SK-N-SH (cell line): ENCODE measurements at regions not wholly inside any gene's neighbourhood (a gene's known extent, or its start where the extent isn't known, plus 50 kb on each side); places are given as distances from the start of the nearest gene placed in this dataset.
A peak's percentile ranks its signal among the peaks of the same experiment; 100 is the strongest.

Source experiments
- CTCF ChIA-PET: fragments of 300-600, 350-600 bp; formaldehyde crosslinking; extraction: SDS; loops from one replicate; lab custom pipeline; 2021; lab: Yijun Ruan, JAX
- POLR2A ChIA-PET: fragments of 350-600 bp; sonication (Branson Sonifier 250); formaldehyde crosslinking; extraction: SDS; loops from one replicate; lab custom pipeline; 2020; ENCODE audit warnings: antibody characterized with exemption, inconsistent platforms; lab: Yijun Ruan, JAX
- DNase-seq: peaks from one replicate; pipeline ENCODE4 v3.0.0; 2012
- H2AFZ ChIP-seq: fragments of 200-600 bp; sonication (generic); 2 replicates; pipeline ENCODE4 v1.8.1; 2016; ENCODE audit warnings: antibody characterized with exemption, mild to moderate bottlenecking, low read depth
- H3F3A ChIP-seq: fragments of 200-600 bp; sonication (generic); replicated peaks from 2 replicates; pipeline ENCODE3; 2016; ENCODE audit warnings: antibody characterized with exemption, mild to moderate bottlenecking; ENCODE audit not compliant: insufficient read depth
- H3K27ac ChIP-seq, 2 experiments: fragments of 200-500 bp in 1 of 2; fragments of 200-600 bp in 1 of 2; sonication (Bioruptor generic) in 1 of 2; sonication (generic), shearing (Covaris generic) in 1 of 2; 2 replicates each; pipeline versions ENCODE4 v1.5.1 to v1.6.1; 2014 to 2016; ENCODE audit warnings: low read depth in 2 of 2, inconsistent platforms in 1 of 2, low read length in 1 of 2, mild to moderate bottlenecking in 1 of 2, mixed read lengths in 1 of 2
- H3K27me3 ChIP-seq: fragments of 200-600 bp; sonication (generic), shearing (Covaris generic); 2 replicates; pipeline ENCODE4 v1.6.1; 2016; ENCODE audit warnings: mixed run types; ENCODE audit not compliant: insufficient read depth
- H3K36me3 ChIP-seq, 2 experiments: fragments of 200-500 bp in 1 of 2; fragments of 200-600 bp in 1 of 2; sonication (Bioruptor generic) in 1 of 2; sonication (generic) in 1 of 2; replicated peaks in 1 of 2; 2 replicates each; pipeline versions ENCODE3 to v1.5.1; 2014 to 2016; ENCODE audit warnings: low read length in 1 of 2, mild to moderate bottlenecking in 1 of 2; ENCODE audit not compliant: insufficient read depth in 2 of 2, control insufficient read depth in 1 of 2
- H3K4me1 ChIP-seq, 2 experiments: fragments of 200-500 bp in 1 of 2; fragments of 200-600 bp in 1 of 2; sonication (Bioruptor generic) in 1 of 2; sonication (generic), shearing (Covaris generic) in 1 of 2; 2 replicates each; pipeline versions ENCODE4 v1.5.1 to v1.6.1; 2014 to 2016; ENCODE audit warnings: low read depth in 1 of 2, low read length in 1 of 2, mixed run types in 1 of 2; ENCODE audit not compliant: insufficient read depth in 2 of 2, control insufficient read depth in 1 of 2
- H3K4me2 ChIP-seq: fragments of 200-600 bp; sonication (generic), shearing (Covaris generic); 2 replicates; pipeline ENCODE4 v1.6.1; 2017; ENCODE audit warnings: mixed run types
- H3K4me3 ChIP-seq, 2 experiments: fragments of 200-500 bp in 1 of 2; fragments of 200-600 bp in 1 of 2; sonication (Bioruptor generic) in 1 of 2; sonication (generic), shearing (Covaris generic) in 1 of 2; 2 replicates each; pipeline versions ENCODE4 v1.5.1 to v1.8.1; 2014 to 2016; ENCODE audit warnings: low read depth in 2 of 2, inconsistent platforms in 1 of 2, low read length in 1 of 2, mild to moderate bottlenecking in 1 of 2, mixed read lengths in 1 of 2, moderate library complexity in 1 of 2
- H3K79me2 ChIP-seq: fragments of 200-600 bp; sonication (generic); 2 replicates; pipeline ENCODE4 v1.8.1; 2017; ENCODE audit warnings: mild to moderate bottlenecking; ENCODE audit not compliant: insufficient read depth
- H3K9ac ChIP-seq: fragments of 200-600 bp; sonication (generic); 2 replicates; pipeline ENCODE4 v1.6.1; 2017; ENCODE audit warnings: mixed run types
- H3K9me2 ChIP-seq: fragments of 200-600 bp; sonication (generic); 2 replicates; pipeline ENCODE4 v1.6.1; 2017; ENCODE audit warnings: mixed run types
- H3K9me3 ChIP-seq: fragments of 200-600 bp; sonication (generic); 2 replicates; pipeline ENCODE4 v1.6.1; 2017; ENCODE audit warnings: mixed run types, mild to moderate bottlenecking, moderate library complexity
- H4K20me1 ChIP-seq: fragments of 200-600 bp; sonication (generic); 2 replicates; pipeline ENCODE4 v1.6.1; 2017; ENCODE audit warnings: mild to moderate bottlenecking, mixed run types; ENCODE audit not compliant: insufficient read depth
- CHD2 ChIP-seq: fragments of 150-350 bp; IDR thresholded peaks from 2 replicates; pipeline ENCODE4 v1.6.1; 2018; ENCODE audit warnings: low read length; ENCODE audit not compliant: partially characterized antibody
- CTCF ChIP-seq: fragments of 200-600 bp; sonication (generic); IDR thresholded peaks from 2 replicates; pipeline ENCODE4 v1.6.1; 2017; ENCODE audit warnings: antibody characterized with exemption, mild to moderate bottlenecking, moderate library complexity
- ELF1 ChIP-seq: IDR thresholded peaks from 2 replicates; pipeline ENCODE4 v1.4.0; 2012
- EP300 ChIP-seq, 2 experiments: IDR thresholded peaks; 2 replicates each; pipeline versions ENCODE4 v1.4.0 to v1.6.1; 2012; ENCODE audit warnings: borderline replicate concordance in 1 of 2, low read depth in 1 of 2, low read length in 1 of 2
- FOSL2 ChIP-seq: IDR thresholded peaks from 2 replicates; pipeline ENCODE4 v1.4.0; 2012; ENCODE audit warnings: low read depth, mild to moderate bottlenecking, moderate library complexity, borderline replicate concordance
- FOXJ3 ChIP-seq: sonication (generic); formaldehyde crosslinking; IDR thresholded peaks from 2 replicates; pipeline ENCODE4 v1.5.1; 2020; ENCODE audit warnings: mild to moderate bottlenecking, missing genetic modification reagents
- FOXM1 ChIP-seq: IDR thresholded peaks from 2 replicates; pipeline ENCODE4 v1.4.0; 2012; ENCODE audit warnings: low read depth, mild to moderate bottlenecking
- GABPA ChIP-seq: IDR thresholded peaks from 2 replicates; pipeline ENCODE4 v1.4.0; 2012; ENCODE audit warnings: low read depth, mild to moderate bottlenecking
- GATA2 ChIP-seq: sonication (generic); formaldehyde crosslinking; IDR thresholded peaks from 2 replicates; pipeline ENCODE4 v1.5.0; 2020; ENCODE audit warnings: mild to moderate bottlenecking, missing genetic modification reagents
- JUND ChIP-seq: IDR thresholded peaks from 2 replicates; pipeline ENCODE4 v1.4.0; 2012
- MAX ChIP-seq: IDR thresholded peaks from 2 replicates; pipeline ENCODE4 v1.4.0; 2012; ENCODE audit warnings: low read depth
- NFIC ChIP-seq: IDR thresholded peaks from 2 replicates; pipeline ENCODE4 v1.4.0; 2012; ENCODE audit warnings: borderline replicate concordance
- PBX3 ChIP-seq: IDR thresholded peaks from 2 replicates; pipeline ENCODE4; 2012
- POLR2AphosphoS5 ChIP-seq: IDR thresholded peaks from 2 replicates; pipeline ENCODE4 v1.6.1; 2012; ENCODE audit warnings: low read depth, low read length
- RAD21 ChIP-seq: IDR thresholded peaks from 2 replicates; pipeline ENCODE4 v1.6.1; 2012; ENCODE audit warnings: mild to moderate bottlenecking, low read length
- RCOR1 ChIP-seq: fragments of 150-350 bp; IDR thresholded peaks from 2 replicates; pipeline ENCODE4 v1.6.1; 2017; ENCODE audit warnings: antibody characterized with exemption, low read length
- RFX5 ChIP-seq: IDR thresholded peaks from 2 replicates; pipeline ENCODE4 v1.6.1; 2012; ENCODE audit warnings: mild to moderate bottlenecking, improper control_type of control experiment, low read length
- RXRA ChIP-seq: IDR thresholded peaks from 2 replicates; pipeline ENCODE4 v1.4.0; 2012; ENCODE audit warnings: low read depth, mild to moderate bottlenecking, borderline replicate concordance
- SMC3 ChIP-seq: IDR thresholded peaks from 2 replicates; pipeline ENCODE4 v1.6.1; 2012; ENCODE audit warnings: low read depth, low read length, improper control_type of control experiment
- TAF1 ChIP-seq: IDR thresholded peaks from 2 replicates; pipeline ENCODE4 v1.6.1; 2012; ENCODE audit warnings: low read depth, mild to moderate bottlenecking, low read length, moderate library complexity, borderline replicate concordance
- TCF12 ChIP-seq: IDR thresholded peaks from 2 replicates; pipeline ENCODE4 v1.4.0; 2012
- USF1 ChIP-seq: IDR thresholded peaks from 2 replicates; pipeline ENCODE4 v1.4.0; 2012; ENCODE audit warnings: low read depth, borderline replicate concordance
- USF2 ChIP-seq: fragments of 150-350 bp; IDR thresholded peaks from 2 replicates; pipeline ENCODE4 v1.6.1; 2017; ENCODE audit warnings: antibody characterized with exemption, low read length, low read depth, borderline replicate concordance
- YY1 ChIP-seq: IDR thresholded peaks from 2 replicates; pipeline ENCODE4 v1.4.0; 2012; ENCODE audit warnings: low read depth, mild to moderate bottlenecking
- ZBTB33 ChIP-seq: IDR thresholded peaks from 2 replicates; pipeline ENCODE4 v1.4.0; 2012; ENCODE audit warnings: low read depth, borderline replicate concordance
- WGBS: methylation state at CpG from one replicate; pipeline ENCODE4 v1.1.6; 2017; ENCODE audit warnings: low lambda C conversion rate; 5-methylcytosine and 5-hydroxymethylcytosine counted together

GRCh38 chr14:100662879-100663760 lies 63.6 kb upstream of the DLK1 start:
- H3K27me3 ChIP-seq = no peaks in the 10 kb centered on the region
- CTCF ChIA-PET = interaction anchor here (0.5 to 6.6 kb wide), 42 partner anchors 9 to 925 kb away, joined by 3 to 52 read pairs (median 4); partner anchors contain the start of genes DLK1 and RTL1
- H3K36me3 ChIP-seq = no peaks in the 10 kb centered on the region
- H3K9ac ChIP-seq = no peak overlapping the region
- no peaks in the 10 kb centered on the region for H4K20me1 ChIP-seq
- H3K79me2 ChIP-seq = no peaks in the 10 kb centered on the region
- no peak overlapping the region; a peak in 1 of 4 replicates for H3K4me3 ChIP-seq
- POLR2A ChIA-PET = interaction anchor here (0.6 to 1.4 kb wide), 8 partner anchors 10 to 120 kb away, joined by 3 to 8 read pairs (median 3); no protein-coding TSS in a partner anchor
- H3K9me3 ChIP-seq = no peaks in the 10 kb centered on the region
- no peak overlapping the region for H2AFZ ChIP-seq
- H3K9me2 ChIP-seq = no peaks in the 10 kb centered on the region
- H3K4me2 ChIP-seq = no peak overlapping the region
- H3K4me1 ChIP-seq = peaks cover 0 to 48% of the 10 kb centered on the region in 2 experiments; a peak in 1 of 4 replicates
- H3K27ac ChIP-seq = peak overlapping the region in 1 of 2 experiments; percentile 77; a peak in 2 of 4 replicates
- WGBS = 47% methylated on average over 19 of the region's 21 CpGs
- peak; percentile 85 for DNase-seq
- H3F3A ChIP-seq = no peaks in the 10 kb centered on the region
- TF ChIP-seq TAF1 = no peak
- peak; percentile 47 for TF ChIP-seq SMC3
- TF ChIP-seq GATA2 = no peak
- no peak for TF ChIP-seq RXRA
- TF ChIP-seq POLR2AphosphoS5 = no peak
- TF ChIP-seq CHD2 = no peak
- TF ChIP-seq NFIC = no peak
- peak; percentile 89 for TF ChIP-seq RAD21
- TF ChIP-seq FOSL2 = no peak
- no peak for TF ChIP-seq JUND
- no peak for TF ChIP-seq EP300 (IDR thresholded peaks at IDR 0.05; ENCODE audit: borderline replicate concordance in 1 of 2, low read depth in 1 of 2, low read length in 1 of 2)
- no peak for TF ChIP-seq USF1
- TF ChIP-seq FOXJ3 (CRISPR knock-in tag) = no peak
- no peak for TF ChIP-seq YY1
- no peak for TF ChIP-seq RFX5
- peak; percentile 96 for TF ChIP-seq CTCF
- TF ChIP-seq ZBTB33 = no peak
- TF ChIP-seq MAX = no peak
- TF ChIP-seq USF2 = no peak
- no peak for TF ChIP-seq FOXM1
- no peak; the same call in 1 of the 2 replicates for TF ChIP-seq RCOR1
- TF ChIP-seq ELF1 = no peak
- peak; percentile 46 for TF ChIP-seq GABPA
- TF ChIP-seq TCF12 = no peak
- TF ChIP-seq PBX3 = no peak
